Astrocyte (in vitro differentiated cells and primary cell): ENCODE measurements at regions not wholly inside any gene's neighbourhood (a gene's known extent, or its start where the extent isn't known, plus 50 kb on each side); places are given as distances from the start of the nearest gene placed in this dataset.

Source experiments
- DNase-seq: peaks from one replicate; pipeline ENCODE4 v3.0.0-alpha.2; 2010; ENCODE audit warnings: low read depth
- FAIRE-seq: peaks from 2 replicates; lab custom pipeline; 2011; peaks lifted over from hg19 to GRCh38; lab: Jason Lieb, UNC
- H2AFZ ChIP-seq: 2 replicates; pipeline ENCODE4 v1.6.0; 2012; ENCODE audit warnings: low read depth, low read length, inconsistent platforms
- H3K27ac ChIP-seq: 2 replicates; pipeline ENCODE4 v1.5.1; 2011; ENCODE audit warnings: low read depth, low read length, inconsistent platforms
- H3K27me3 ChIP-seq: 2 replicates; pipeline ENCODE4 v1.6.0; 2011; ENCODE audit warnings: low read length, inconsistent platforms; ENCODE audit not compliant: insufficient read depth
- H3K36me3 ChIP-seq: 2 replicates; pipeline ENCODE4 v1.5.1; 2011; ENCODE audit warnings: low read length, inconsistent platforms; ENCODE audit not compliant: insufficient read depth
- H3K4me1 ChIP-seq: 2 replicates; pipeline ENCODE4 v1.5.1; 2011; ENCODE audit warnings: low read length, inconsistent platforms; ENCODE audit not compliant: insufficient read depth
- H3K4me2 ChIP-seq: 2 replicates; pipeline ENCODE4 v1.6.0; 2012; ENCODE audit warnings: low read length, inconsistent platforms
- H3K4me3 ChIP-seq: 2 replicates; pipeline ENCODE4 v1.5.1; 2011; ENCODE audit warnings: low read depth, mild to moderate bottlenecking, low read length, inconsistent platforms; ENCODE audit not compliant: insufficient read depth
- H3K79me2 ChIP-seq: 2 replicates; pipeline ENCODE4 v1.6.0; 2012; ENCODE audit warnings: mild to moderate bottlenecking, low read length, inconsistent platforms; ENCODE audit not compliant: insufficient read depth
- H3K9ac ChIP-seq: 2 replicates; pipeline ENCODE4 v1.6.0; 2012; ENCODE audit warnings: mild to moderate bottlenecking, low read length, inconsistent platforms
- H3K9me3 ChIP-seq: 2 replicates; pipeline ENCODE4 v1.5.1; 2012; ENCODE audit warnings: low read depth, mild to moderate bottlenecking, low read length, inconsistent platforms; ENCODE audit not compliant: insufficient read depth
- H4K20me1 ChIP-seq: 2 replicates; pipeline ENCODE4 v1.6.0; 2012; ENCODE audit warnings: low read length, inconsistent platforms; ENCODE audit not compliant: insufficient read depth
- H3K27ac Mint-ChIP-seq: one replicate; pipeline ENCODE4 v1.8.0; 2021; ENCODE audit warnings: mild to moderate bottlenecking, mixed read lengths; ENCODE audit not compliant: unreplicated experiment
- H3K27me3 Mint-ChIP-seq: one replicate; pipeline ENCODE4 v1.8.0; 2021; ENCODE audit warnings: low read depth, mixed read lengths; ENCODE audit not compliant: unreplicated experiment
- H3K36me3 Mint-ChIP-seq: one replicate; pipeline ENCODE4 v1.8.0; 2021; ENCODE audit warnings: low read depth, mixed read lengths; ENCODE audit not compliant: unreplicated experiment
- H3K4me1 Mint-ChIP-seq: one replicate; pipeline ENCODE4 v1.8.0; 2021; ENCODE audit warnings: low read depth, mixed read lengths; ENCODE audit not compliant: unreplicated experiment
- H3K4me3 Mint-ChIP-seq: one replicate; pipeline ENCODE4 v1.8.0; 2021; ENCODE audit warnings: mild to moderate bottlenecking, moderate library complexity, mixed read lengths; ENCODE audit not compliant: unreplicated experiment
- H3K9me3 Mint-ChIP-seq: one replicate; pipeline ENCODE4 v1.8.0; 2021; ENCODE audit warnings: mild to moderate bottlenecking, mixed read lengths; ENCODE audit not compliant: unreplicated experiment
- EZH2 ChIP-seq: IDR thresholded peaks from 2 replicates; pipeline ENCODE4 v1.6.1; 2012; ENCODE audit warnings: mild to moderate bottlenecking, low read length, inconsistent platforms; ENCODE audit not compliant: insufficient read depth
- TF ChIP-seq, protein P1 (sequence below): IDR thresholded peaks from 2 replicates; pipeline ENCODE4 v1.5.1; 2011; ENCODE audit warnings: low read depth, mild to moderate bottlenecking, inconsistent platforms, low read length, moderate library complexity; ENCODE audit not compliant: insufficient read depth

DNA sequence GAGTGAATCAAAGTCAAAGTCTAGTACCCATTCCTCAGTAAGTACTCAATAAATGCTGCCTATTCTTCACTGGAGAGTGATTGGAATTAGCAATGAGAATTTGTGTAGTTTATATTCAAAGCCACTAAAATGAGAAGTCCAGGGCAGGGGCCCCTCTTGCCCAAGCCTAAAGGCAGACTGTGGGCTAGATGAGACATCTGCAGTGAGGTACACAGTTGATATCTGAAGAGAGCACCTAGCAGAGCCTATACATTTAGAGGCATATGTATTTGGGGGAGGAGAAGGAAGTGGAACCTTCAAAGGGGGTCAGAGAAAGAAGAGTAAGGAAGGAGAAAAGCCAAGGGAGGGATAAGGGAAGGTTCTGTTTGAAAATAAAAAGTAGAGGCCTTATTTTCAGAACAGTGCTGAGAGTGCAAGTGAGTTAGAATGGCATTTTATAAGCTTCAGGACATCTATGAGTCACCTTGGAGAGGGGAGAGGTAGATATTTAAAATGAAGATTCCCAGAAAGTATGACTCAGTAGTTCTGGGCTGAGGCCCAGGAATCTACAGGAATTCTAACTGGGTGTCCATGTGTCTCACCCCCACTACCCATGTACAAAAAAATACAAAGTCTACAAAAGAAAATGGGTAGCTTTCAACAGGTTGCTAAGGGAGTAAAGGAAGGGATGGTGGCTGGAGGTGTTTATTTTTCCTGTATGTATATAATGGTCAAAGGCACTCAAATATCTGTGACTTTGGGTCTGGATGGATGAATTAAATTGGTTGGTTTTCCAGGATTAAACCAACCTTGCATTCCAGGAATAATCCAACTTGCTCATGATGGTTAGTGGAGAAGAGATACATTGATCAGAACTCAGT is 135.1 kb downstream of the ZFP64 start:
- Mint-ChIP-seq H3K27ac (peak overlapping the region; percentile 67), H3K27me3 (no peaks in the 10 kb centered on the region), H3K36me3 (peaks cover 6% of the 10 kb centered on the region), H3K4me3 (no peak overlapping the region), H3K9me3 (peaks cover 9% of the 10 kb centered on the region), H3K4me1 (peaks cover 6% of the 10 kb centered on the region)
- Histone ChIP-seq H2AFZ (no peak overlapping the region), H3K27me3 (no peaks in the 10 kb centered on the region), H3K79me2 (no peaks in the 10 kb centered on the region), H3K9ac (no peak overlapping the region), H3K9me3 (peaks cover 3% of the 10 kb centered on the region), H3K4me3 (no peak overlapping the region), H3K4me1 (peaks cover 7% of the 10 kb centered on the region), H3K4me2 (peak overlapping the region; percentile 62), H3K27ac (peak overlapping the region; percentile 60), H3K36me3 (no peaks in the 10 kb centered on the region), H4K20me1 (no peaks in the 10 kb centered on the region)
- FAIRE-seq (peak; percentile 26), DNase-seq (peak; percentile 94)
- TF ChIP-seq EZH2 = no peak
- TF ChIP-seq, protein P1, sequence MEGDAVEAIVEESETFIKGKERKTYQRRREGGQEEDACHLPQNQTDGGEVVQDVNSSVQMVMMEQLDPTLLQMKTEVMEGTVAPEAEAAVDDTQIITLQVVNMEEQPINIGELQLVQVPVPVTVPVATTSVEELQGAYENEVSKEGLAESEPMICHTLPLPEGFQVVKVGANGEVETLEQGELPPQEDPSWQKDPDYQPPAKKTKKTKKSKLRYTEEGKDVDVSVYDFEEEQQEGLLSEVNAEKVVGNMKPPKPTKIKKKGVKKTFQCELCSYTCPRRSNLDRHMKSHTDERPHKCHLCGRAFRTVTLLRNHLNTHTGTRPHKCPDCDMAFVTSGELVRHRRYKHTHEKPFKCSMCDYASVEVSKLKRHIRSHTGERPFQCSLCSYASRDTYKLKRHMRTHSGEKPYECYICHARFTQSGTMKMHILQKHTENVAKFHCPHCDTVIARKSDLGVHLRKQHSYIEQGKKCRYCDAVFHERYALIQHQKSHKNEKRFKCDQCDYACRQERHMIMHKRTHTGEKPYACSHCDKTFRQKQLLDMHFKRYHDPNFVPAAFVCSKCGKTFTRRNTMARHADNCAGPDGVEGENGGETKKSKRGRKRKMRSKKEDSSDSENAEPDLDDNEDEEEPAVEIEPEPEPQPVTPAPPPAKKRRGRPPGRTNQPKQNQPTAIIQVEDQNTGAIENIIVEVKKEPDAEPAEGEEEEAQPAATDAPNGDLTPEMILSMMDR = no peak

DNA sequence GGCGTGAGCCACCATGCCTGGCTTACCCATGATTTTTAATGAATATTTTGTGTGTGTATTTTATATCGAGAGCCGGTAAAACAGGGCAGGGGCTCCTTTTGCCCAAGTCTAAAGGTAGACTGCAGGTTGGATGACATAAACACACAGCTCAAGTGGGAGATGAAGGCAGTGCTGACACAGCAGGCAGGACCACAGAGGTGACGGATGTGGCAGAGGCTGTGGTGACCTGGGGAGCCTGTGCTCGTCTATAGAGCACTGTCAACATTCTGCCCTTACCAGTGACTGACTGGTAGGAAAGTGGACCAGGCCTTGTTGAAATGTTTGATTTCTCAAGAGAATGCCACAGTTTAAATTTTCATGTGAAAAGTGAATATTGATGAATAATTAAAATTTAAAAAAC is 137.5 kb downstream of the ZFP64 start:
- Mint-ChIP-seq H3K4me1 (peaks cover 6% of the 10 kb centered on the region), H3K4me3 (no peak overlapping the region), H3K9me3 (peaks cover 9% of the 10 kb centered on the region), H3K27me3 (no peaks in the 10 kb centered on the region), H3K36me3 (peaks cover 6% of the 10 kb centered on the region), H3K27ac (no peak overlapping the region)
- no peak overlapping the region for H3K9ac ChIP-seq
- no peak overlapping the region for H2AFZ ChIP-seq
- no peak overlapping the region for H3K4me3 ChIP-seq
- no peak overlapping the region for H3K4me2 ChIP-seq
- no peaks in the 10 kb centered on the region for H3K27me3 ChIP-seq
- H3K36me3 ChIP-seq = no peaks in the 10 kb centered on the region
- H3K4me1 ChIP-seq = peaks cover 11% of the 10 kb centered on the region
- peaks cover 3% of the 10 kb centered on the region for H3K9me3 ChIP-seq
- no peaks in the 10 kb centered on the region for H4K20me1 ChIP-seq
- DNase-seq (no peak), FAIRE-seq (no peak)
- no peak overlapping the region for H3K27ac ChIP-seq
- H3K79me2 ChIP-seq = no peaks in the 10 kb centered on the region
- TF ChIP-seq, protein P1 = no peak
- no peak for TF ChIP-seq EZH2
